GM10266 (cell line): ENCODE measurements at regions not wholly inside any gene's neighbourhood (a gene's known extent, or its start where the extent isn't known, plus 50 kb on each side); places are given as distances from the start of the nearest gene placed in this dataset.

ENCODE experiments used
- DNase-seq: peaks from one replicate; pipeline ENCODE4 v3.0.0; 2012; ENCODE audit errors: extremely low spot score
- CTCF ChIP-seq: IDR thresholded peaks from 2 replicates; pipeline ENCODE4 v1.5.1; 2012; ENCODE audit warnings: mild to moderate bottlenecking, low read depth; ENCODE audit not compliant: control insufficient read depth, insufficient read depth; ENCODE audit errors: missing control alignments

DNA sequence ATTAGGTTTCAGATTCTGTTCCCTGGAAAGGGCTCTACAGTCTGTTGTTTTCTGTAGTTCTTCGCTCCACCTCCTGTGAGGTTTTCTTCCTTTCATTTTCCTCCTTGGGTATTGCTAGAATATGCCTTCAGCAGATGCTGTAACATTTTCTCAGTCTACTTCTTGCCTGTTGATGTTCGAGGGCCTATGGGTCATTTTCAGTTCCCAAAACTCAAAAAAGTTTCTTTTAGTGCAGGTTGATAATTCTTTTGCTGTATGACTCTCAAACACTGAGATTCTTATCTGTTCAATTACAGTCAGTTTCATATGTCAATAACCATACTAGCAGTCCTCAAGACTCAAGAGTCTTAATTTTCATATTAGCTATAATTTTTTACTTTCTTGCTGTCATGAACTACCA, 268.3 kb downstream of the RFC3 start:
- DNase-seq, result peak; percentile 3
- TF ChIP-seq CTCF, result no peak

- DNase-seq, result no peak
- TF ChIP-seq CTCF, result no peak
Measured at GRCh38 chr13:34087791-34088190, 269.8 kb downstream of the RFC3 start.

- DNase-seq, result no peak
- no peak for TF ChIP-seq CTCF
Measured at GRCh38 chr13:34103854-34104253, 285.9 kb downstream of the RFC3 start.

DNA sequence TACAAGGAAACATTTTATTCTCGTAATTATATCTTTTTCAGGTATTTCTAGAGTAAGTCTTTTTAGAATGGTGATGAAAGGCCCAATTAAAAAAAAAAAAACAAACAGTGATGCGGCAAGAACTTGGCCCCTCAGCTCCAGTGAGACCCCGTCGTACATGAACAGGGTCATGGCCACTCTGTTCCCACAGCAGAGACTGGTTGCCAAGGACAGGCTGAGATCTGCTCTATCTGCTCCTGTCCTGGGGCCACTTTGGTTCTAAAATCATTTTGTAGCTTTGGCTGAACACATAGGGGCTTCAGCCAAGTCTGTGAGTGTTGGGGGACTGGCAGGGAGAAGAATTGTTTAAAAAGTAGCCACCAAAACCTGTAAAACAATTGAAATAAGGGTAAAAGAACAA, 286.9 kb downstream of the RFC3 start:
- DNase-seq, result no peak
- no peak for TF ChIP-seq CTCF

DNA sequence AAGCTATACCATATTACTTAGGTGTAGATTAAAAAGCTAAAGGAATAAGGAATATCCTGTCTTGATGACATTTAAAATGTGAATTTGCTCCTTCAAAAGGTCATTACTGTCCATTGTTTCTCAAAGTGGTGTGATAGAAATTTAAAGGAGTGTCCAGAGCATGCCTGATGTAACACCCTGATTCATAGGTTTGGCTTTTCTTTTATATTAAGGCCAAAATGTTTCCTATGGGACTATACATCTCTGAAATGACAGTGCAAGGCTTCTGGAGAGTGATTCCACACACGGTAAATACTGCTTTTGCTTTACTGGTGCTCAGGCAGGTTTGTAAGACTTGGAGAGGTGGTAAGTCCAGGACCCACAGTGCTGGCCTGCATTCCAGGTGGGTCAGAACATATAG, 289.9 kb downstream of the RFC3 start:
- TF ChIP-seq CTCF, result no peak
- DNase-seq, result no peak

GRCh38 chr13:34108410-34108809, 290.5 kb downstream of the RFC3 start:
- DNase-seq, result no peak
- no peak for TF ChIP-seq CTCF

- no peak for DNase-seq
- TF ChIP-seq CTCF, result no peak
Measured at GRCh38 chr13:34114581-34114980, 296.6 kb downstream of the RFC3 start.
